Calu3 (cell line): ENCODE measurements at regions not wholly inside any gene's neighbourhood (a gene's known extent, or its start where the extent isn't known, plus 50 kb on each side); places are given as distances from the start of the nearest gene placed in this dataset.

Experiments
- BruUV-seq: library from RNA; stranded (reverse); fragments of 400-500 nt; replicated peaks from 2 replicates; lab custom pipeline; 2021; lab: Mats Ljungman, UMichigan
- CTCF ChIA-PET: fragments of 300-600 bp; sonication (Branson Sonifier 250); formaldehyde crosslinking; loops from one replicate; lab custom pipeline; 2022; ENCODE audit warnings: antibody characterized with exemption; lab: Charles Lee
- DNase-seq: peaks from one replicate; pipeline ENCODE4 v3.0.0; 2022
- H3K27ac Mint-ChIP-seq: one replicate; pipeline ENCODE4 v1.8.0; 2022; ENCODE audit warnings: mixed read lengths; ENCODE audit not compliant: unreplicated experiment
- H3K27me3 Mint-ChIP-seq: one replicate; pipeline ENCODE4 v1.8.0; 2022; ENCODE audit warnings: mixed read lengths; ENCODE audit not compliant: unreplicated experiment
- H3K36me3 Mint-ChIP-seq: one replicate; pipeline ENCODE4 v1.8.0; 2022; ENCODE audit warnings: mild to moderate bottlenecking, moderate library complexity, mixed read lengths; ENCODE audit not compliant: insufficient read depth, unreplicated experiment
- H3K4me1 Mint-ChIP-seq: one replicate; pipeline ENCODE4 v1.8.0; 2022; ENCODE audit warnings: mild to moderate bottlenecking, low read depth, mixed read lengths; ENCODE audit not compliant: unreplicated experiment
- H3K4me3 Mint-ChIP-seq: one replicate; pipeline ENCODE4 v1.8.0; 2022; ENCODE audit warnings: mild to moderate bottlenecking, low read depth, moderate library complexity, mixed read lengths; ENCODE audit not compliant: unreplicated experiment
- H3K9me3 Mint-ChIP-seq: one replicate; pipeline ENCODE4 v1.8.0; 2022; ENCODE audit warnings: low read depth, mixed read lengths; ENCODE audit not compliant: unreplicated experiment
- CTCF ChIP-seq: fragments of 200-600 bp; IDR thresholded peaks from one replicate; pipeline ENCODE4 v1.8.0; 2022; ENCODE audit warnings: antibody characterized with exemption; ENCODE audit not compliant: unreplicated experiment
- intact Hi-C: fragments of 100-400 bp; cut with micrococcal nuclease; formaldehyde crosslinking; loops from one replicate; pipeline ENCODE4 v1.10.0; 2022; ENCODE audit not compliant: unreplicated experiment

- CTCF ChIA-PET: no interaction called here
- H3K27ac Mint-ChIP-seq: no peak overlapping the region
- no peak overlapping the region for H3K4me3 Mint-ChIP-seq
- no peaks in the 10 kb centered on the region for H3K36me3 Mint-ChIP-seq
- BruUV-seq: no TSS peak
- no peaks in the 10 kb centered on the region for H3K9me3 Mint-ChIP-seq
- no peak for DNase-seq
- peaks cover 10% of the 10 kb centered on the region for H3K4me1 Mint-ChIP-seq
- intact Hi-C loops: no loop called here
- no peaks in the 10 kb centered on the region for H3K27me3 Mint-ChIP-seq
- TF ChIP-seq CTCF: no peak
Observed at GRCh38 chr3:83938491-83938890, 1020.3 kb upstream of the CADM2 start.

GRCh38 chr3:83941990-83942745, 1016.6 kb upstream of the CADM2 start:
- DNase-seq: no peak
- Mint-ChIP-seq H3K27ac (no peak overlapping the region), H3K36me3 (no peaks in the 10 kb centered on the region), H3K4me3 (no peak overlapping the region), H3K9me3 (no peaks in the 10 kb centered on the region), H3K27me3 (no peaks in the 10 kb centered on the region), H3K4me1 (peaks cover 9% of the 10 kb centered on the region)
- BruUV-seq: no TSS peak
- CTCF ChIA-PET: no interaction called here
- intact Hi-C loops: no loop called here
- TF ChIP-seq CTCF: no peak

GRCh38 chr3:83946049-83946448, 1012.7 kb upstream of the CADM2 start:
- no TSS peak for BruUV-seq
- no peaks in the 10 kb centered on the region for H3K36me3 Mint-ChIP-seq
- DNase-seq: no peak
- no peaks in the 10 kb centered on the region for H3K27me3 Mint-ChIP-seq
- no peak for TF ChIP-seq CTCF
- intact Hi-C loops: loop anchor here (5.0 kb wide), 1 partner anchor 186 kb away; no protein-coding TSS in a partner anchor
- H3K9me3 Mint-ChIP-seq: no peaks in the 10 kb centered on the region
- H3K27ac Mint-ChIP-seq: no peak overlapping the region
- H3K4me3 Mint-ChIP-seq: no peak overlapping the region
- peaks cover 9% of the 10 kb centered on the region for H3K4me1 Mint-ChIP-seq
- CTCF ChIA-PET: no interaction called here

GRCh38 chr3:83946554-83946953, 1012.2 kb upstream of the CADM2 start:
- CTCF ChIA-PET: no interaction called here
- H3K36me3 Mint-ChIP-seq: no peaks in the 10 kb centered on the region
- DNase-seq: peak; percentile 24
- no peak overlapping the region for H3K4me3 Mint-ChIP-seq
- intact Hi-C loops: loop anchor here (5.0 kb wide), 1 partner anchor 186 kb away; no protein-coding TSS in a partner anchor
- no TSS peak for BruUV-seq
- no peaks in the 10 kb centered on the region for H3K9me3 Mint-ChIP-seq
- H3K27me3 Mint-ChIP-seq: no peaks in the 10 kb centered on the region
- H3K27ac Mint-ChIP-seq: peak overlapping the region; percentile 18
- TF ChIP-seq CTCF: peak; percentile 31
- peaks cover 9% of the 10 kb centered on the region for H3K4me1 Mint-ChIP-seq
